ENCODE measurements at regions not wholly inside any gene's neighbourhood (a gene's known extent, or its start where the extent isn't known, plus 50 kb on each side); places are given as distances from the start of the nearest gene placed in this dataset.
"Not testable (repeated sequence)": the region's sequence is repeated elsewhere in the genome, so short reads cannot be mapped to it uniquely, and the experiment has no call there.

- DNase-seq (ENCODE audit: low read depth in 2 of 2): no peak
These were observed 89.8 kb downstream of the KATNIP start for GRCh38 chr16:27639561-27640276.

- DNase-seq (ENCODE audit: low read depth in 2 of 2): no peak
These were observed 90.3 kb downstream of the KATNIP start for GRCh38 chr16:27640277-27640600.

- no peak for DNase-seq (ENCODE audit: low read depth in 2 of 2)
These were observed 91.3 kb downstream of the KATNIP start for GRCh38 chr16:27641260-27641659.

- DNase-seq (ENCODE audit: low read depth in 2 of 2): not testable (repeated sequence)
These were observed 91.9 kb downstream of the KATNIP start for GRCh38 chr16:27641734-27642415.

GRCh38 chr16:27642756-27643155, 92.8 kb downstream of the KATNIP start:
- no peak for DNase-seq (ENCODE audit: low read depth in 2 of 2)

- DNase-seq (ENCODE audit: low read depth in 2 of 2): no peak
These were observed 94.2 kb downstream of the KATNIP start for GRCh38 chr16:27644165-27644564.

GRCh38 chr16:27645396-27645795, 95.5 kb downstream of the KATNIP start:
- DNase-seq (ENCODE audit: low read depth in 2 of 2): no peak

GRCh38 chr16:27646806-27647205, 96.9 kb downstream of the KATNIP start:
- DNase-seq (ENCODE audit: low read depth in 2 of 2): no peak

GRCh38 chr16:27649021-27649420, 99.1 kb downstream of the KATNIP start:
- no peak for DNase-seq (ENCODE audit: low read depth in 2 of 2)

- DNase-seq (ENCODE audit: low read depth in 2 of 2): no peak
These were observed 100.2 kb downstream of the KATNIP start for GRCh38 chr16:27650073-27650701.

- no peak for DNase-seq (ENCODE audit: low read depth in 2 of 2)
These were observed 101.4 kb downstream of the KATNIP start for GRCh38 chr16:27651301-27651700.

GRCh38 chr16:27657811-27658210, 107.9 kb downstream of the KATNIP start:
- no peak for DNase-seq (ENCODE audit: low read depth in 2 of 2)

- DNase-seq (ENCODE audit: low read depth in 2 of 2): no peak
These were observed 110.6 kb downstream of the KATNIP start for GRCh38 chr16:27660507-27660906.

- not testable (repeated sequence) for DNase-seq (ENCODE audit: low read depth in 2 of 2)
These were observed 113.3 kb downstream of the KATNIP start for GRCh38 chr16:27663235-27663634.

- DNase-seq (ENCODE audit: low read depth in 2 of 2): no peak
These were observed 115.9 kb downstream of the KATNIP start for GRCh38 chr16:27665881-27666280.

GRCh38 chr16:27670071-27670810, 120.3 kb downstream of the KATNIP start:
- no peak for DNase-seq (ENCODE audit: low read depth in 2 of 2)

- no peak for DNase-seq (ENCODE audit: low read depth in 2 of 2)
These were observed 121.5 kb downstream of the KATNIP start for GRCh38 chr16:27671410-27671809.

- no peak for DNase-seq (ENCODE audit: low read depth in 2 of 2)
These were observed 126.9 kb downstream of the KATNIP start for GRCh38 chr16:27676839-27677238.

- no peak for DNase-seq (ENCODE audit: low read depth in 2 of 2)
These were observed 127.3 kb downstream of the KATNIP start for GRCh38 chr16:27677263-27677662.

GRCh38 chr16:27678955-27679354, 129.0 kb downstream of the KATNIP start:
- DNase-seq (ENCODE audit: low read depth in 2 of 2): no peak

GRCh38 chr16:27679899-27680298, 130.0 kb downstream of the KATNIP start:
- no peak for DNase-seq (ENCODE audit: low read depth in 2 of 2)

GRCh38 chr16:27681681-27682080, 131.7 kb downstream of the KATNIP start:
- no peak for DNase-seq (ENCODE audit: low read depth in 2 of 2)
